ENCODE measurements at regions not wholly inside any gene's neighbourhood (a gene's known extent, or its start where the extent isn't known, plus 50 kb on each side); places are given as distances from the start of the nearest gene placed in this dataset.

GRCh38 chr13:80037505-80037888 is 303.4 kb downstream of the SPRY2 start (continued):
- TF ChIP-seq ZBTB40 (IDR thresholded peaks at IDR 0.05; ENCODE audit: borderline replicate concordance), result no peak
- TF ChIP-seq USF1 (IDR thresholded peaks at IDR 0.05; ENCODE audit: borderline replicate concordance, extremely low read length, insufficient read depth, low read depth, low read length), result no peak
- TF ChIP-seq DPF2 (IDR thresholded peaks at IDR 0.05), result no peak
- no peak for TF ChIP-seq KLF5 (IDR thresholded peaks at IDR 0.05; ENCODE audit: partially characterized antibody)

- POLR2A ChIA-PET, result interaction anchor here (3.2 kb wide), 1 partner anchor 11 kb away, joined by 16 read pairs; no protein-coding TSS in a partner anchor
- H3K4me1 ChIP-seq (ENCODE audit: control insufficient read depth, insufficient read depth, low read length), result peaks cover 8% of the 10 kb centered on the region; the same call in 1 of the 2 replicates
- intact Hi-C loops (cut with micrococcal nuclease; ENCODE audit: unreplicated experiment) (loop anchor here (5.0 to 10.0 kb wide), 2 partner anchors 210 to 408 kb away; no protein-coding TSS in a partner anchor), in situ Hi-C loops (cut with MboI) (no loop called here)
- BruUV-seq (replicated peaks), result no TSS peak
- RAD21 ChIA-PET (ENCODE audit: unreplicated experiment), result interaction anchor here (0.6 to 5.9 kb wide), 4 partner anchors 12 to 302 kb away, joined by 3 to 49 read pairs (median 5); no protein-coding TSS in a partner anchor
- no peaks in the 10 kb centered on the region for H3K27me3 ChIP-seq (replicated peaks in 1 of 2; ENCODE audit: control insufficient read depth in 2 of 2, insufficient read depth in 2 of 2, low read length in 1 of 2)
- no peaks in the 10 kb centered on the region for H3K36me3 ChIP-seq (ENCODE audit: control insufficient read depth in 2 of 2, insufficient read depth in 2 of 2, low read length in 1 of 2)
- H3K9me3 ChIP-seq (replicated peaks; ENCODE audit: control insufficient read depth, insufficient read depth, low read length), result no peaks in the 10 kb centered on the region
- ATAC-seq, result peak; percentile 82
- peak overlapping the region; percentile 38; the same call in 1 of the 2 replicates for H3K4me2 ChIP-seq (ENCODE audit: control insufficient read depth, insufficient read depth)
- 0% methylated on average over 2 of the region's 2 CpGs for WGBS (ENCODE audit: insufficient coverage, insufficient replicate concordance, low lambda C conversion rate, missing lambda C conversion rate)
- no peak for DNase-seq (ENCODE audit: low read depth, low spot score)
- no peaks in the 10 kb centered on the region for H4K20me1 ChIP-seq (ENCODE audit: control insufficient read depth, insufficient read depth)
- H3K79me2 ChIP-seq (ENCODE audit: control insufficient read depth, insufficient read depth, low read length), result no peaks in the 10 kb centered on the region
- peak; percentile 23 for FAIRE-seq
- no peak overlapping the region for H2AFZ ChIP-seq (ENCODE audit: control insufficient read depth, low read depth, low read length)
- H3K4me3 ChIP-seq, result no peak overlapping the region
- H3K27ac ChIP-seq (ENCODE audit: control insufficient read depth, insufficient read depth), result no peak overlapping the region
- SMC1A ChIA-PET (ENCODE audit: uncharacterized antibody, unreplicated experiment), result interaction anchor here (1.1 to 7.5 kb wide), 8 partner anchors 10 to 298 kb away, joined by 3 to 70 read pairs (median 4); no protein-coding TSS in a partner anchor
- CTCF ChIA-PET, result interaction anchor here (1.0 to 1.5 kb wide), 6 partner anchors 12 to 322 kb away, joined by 3 to 7 read pairs (median 4); no protein-coding TSS in a partner anchor
- no peak overlapping the region for H3K9ac ChIP-seq (ENCODE audit: control insufficient read depth, insufficient read depth, low read length)
- TF ChIP-seq ZBTB4 (CRISPR knock-in tag; IDR thresholded peaks at IDR 0.05) (no peak), EED (IDR thresholded peaks at IDR 0.05; ENCODE audit: low read depth) (peak; percentile 21; the same call in 1 of the 2 replicates), FOXK2 (IDR thresholded peaks at IDR 0.05) (no peak), RAD51 (IDR thresholded peaks at IDR 0.05) (no peak)
These were observed 304.0 kb downstream of the SPRY2 start for GRCh38 chr13:80036845-80037504.

Data from GM12878 (cell line).